GM12878 (cell line): ENCODE measurements at regions not wholly inside any gene's neighbourhood (a gene's known extent, or its start where the extent isn't known, plus 50 kb on each side); places are given as distances from the start of the nearest gene placed in this dataset.

Source experiments
- ATAC-seq: fragments of 200-7000 bp; cut with Tn5 transposase; 3 replicates; pipeline ENCODE4 v1.9.1; 2020; ENCODE audit warnings: mild to moderate bottlenecking, moderate library complexity
- BruUV-seq: library from RNA; stranded (reverse); fragments of 400-500 nt; replicated peaks from 2 replicates; lab custom pipeline; 2021; lab: Mats Ljungman, UMichigan
- CTCF ChIA-PET: fragments of 300-600 bp; sonication (Branson Sonifier 250); formaldehyde crosslinking; extraction: SDS; loops from one replicate; lab custom pipeline; 2021; ENCODE audit warnings: inconsistent platforms; lab: Yijun Ruan, JAX
- POLR2A ChIA-PET: fragments of 350-600 bp; formaldehyde crosslinking; extraction: SDS; loops from one replicate; lab custom pipeline; 2021; ENCODE audit warnings: inconsistent platforms; lab: Charles Lee
- RAD21 ChIA-PET: fragments of 300-600 bp; sonication (Branson Sonifier 250); formaldehyde crosslinking; loops from one replicate; lab custom pipeline; 2023; ENCODE audit warnings: antibody characterized with exemption; ENCODE audit not compliant: unreplicated experiment; lab: Charles Lee
- SMC1A ChIA-PET: fragments of 300-600 bp; sonication (Branson Sonifier 250); formaldehyde crosslinking; loops from one replicate; lab custom pipeline; 2023; ENCODE audit not compliant: unreplicated experiment, uncharacterized antibody; lab: Charles Lee
- DNase-seq: peaks from one replicate; pipeline ENCODE4 v3.0.0-alpha.2; 2011; ENCODE audit warnings: low read depth, low spot score
- FAIRE-seq: peaks from 3 replicates; lab custom pipeline; 2011; peaks lifted over from hg19 to GRCh38; lab: Jason Lieb, UNC
- H2AFZ ChIP-seq: 2 replicates; pipeline ENCODE4 v1.6.0; 2011; ENCODE audit warnings: low read depth, low read length, control low read depth; ENCODE audit not compliant: control insufficient read depth
- H3K27ac ChIP-seq: 2 replicates; pipeline ENCODE4 v1.5.1; 2011; ENCODE audit warnings: control low read depth; ENCODE audit not compliant: control insufficient read depth, insufficient read depth
- H3K27me3 ChIP-seq, 2 experiments: replicated peaks in 1 of 2; 2 replicates each; pipeline versions ENCODE4 v1.6.0 to v1.6.1; 2011; ENCODE audit warnings: low read length in 1 of 2; ENCODE audit not compliant: control insufficient read depth in 2 of 2, insufficient read depth in 2 of 2
- H3K36me3 ChIP-seq, 2 experiments: 2 replicates each; pipeline ENCODE4 v1.5.1; 2011; ENCODE audit warnings: low read length in 1 of 2; ENCODE audit not compliant: control insufficient read depth in 2 of 2, insufficient read depth in 2 of 2
- H3K4me1 ChIP-seq: 2 replicates; pipeline ENCODE4 v1.6.1; 2011; ENCODE audit warnings: mild to moderate bottlenecking, low read length, moderate library complexity, mixed read lengths; ENCODE audit not compliant: control insufficient read depth, insufficient read depth
- H3K4me2 ChIP-seq: 2 replicates; pipeline ENCODE4 v1.6.0; 2011; ENCODE audit warnings: control low read depth; ENCODE audit not compliant: control insufficient read depth, insufficient read depth
- H3K4me3 ChIP-seq: fragments of 200-600 bp; sonication (generic); 2 replicates; pipeline ENCODE4 v1.5.1; 2016
- H3K79me2 ChIP-seq: 2 replicates; pipeline ENCODE4 v1.6.0; 2011; ENCODE audit warnings: low read length; ENCODE audit not compliant: control insufficient read depth, insufficient read depth
- H3K9ac ChIP-seq: 2 replicates; pipeline ENCODE4 v1.8.0; 2011; ENCODE audit warnings: low read length, control low read depth, mixed read lengths; ENCODE audit not compliant: control insufficient read depth, insufficient read depth
- H3K9me3 ChIP-seq: replicated peaks from 3 replicates; pipeline ENCODE4 v1.5.1; 2011; ENCODE audit warnings: mild to moderate bottlenecking, low read length; ENCODE audit not compliant: control insufficient read depth, insufficient read depth
- H4K20me1 ChIP-seq: 2 replicates; pipeline ENCODE4 v1.6.0; 2011; ENCODE audit not compliant: control insufficient read depth, insufficient read depth
- CREM ChIP-seq: IDR thresholded peaks from 2 replicates; pipeline ENCODE4 v1.6.1; 2014; ENCODE audit warnings: antibody characterized with exemption, low read depth
- ESRRA ChIP-seq: IDR thresholded peaks from 2 replicates; pipeline ENCODE4 v1.6.1; 2012; ENCODE audit warnings: mild to moderate bottlenecking, low read length, improper control_type of control experiment
- FOS ChIP-seq: IDR thresholded peaks from 3 replicates; pipeline ENCODE4 v1.6.1; 2011; ENCODE audit warnings: borderline replicate concordance; ENCODE audit not compliant: insufficient read length; ENCODE audit errors: extremely low read depth
- GABPA ChIP-seq: IDR thresholded peaks from 2 replicates; pipeline ENCODE4 v1.6.1; 2014; ENCODE audit warnings: antibody characterized with exemption, low read depth, mild to moderate bottlenecking, inconsistent platforms
- IKZF2 ChIP-seq, 2 experiments: fragments of 450-650 bp; IDR thresholded peaks; 2 replicates each; pipeline ENCODE4 v1.6.1; 2017; ENCODE audit warnings: mild to moderate bottlenecking in 2 of 2, moderate library complexity in 2 of 2
- NFYB ChIP-seq: IDR thresholded peaks from 2 replicates; pipeline ENCODE4 v1.6.1; 2011; ENCODE audit warnings: low read depth, mild to moderate bottlenecking, low read length, improper control_type of control experiment, moderate library complexity; ENCODE audit not compliant: insufficient read depth
- NKRF ChIP-seq: fragments of 450-650 bp; conservative IDR thresholded peaks from 2 replicates; pipeline ENCODE4 v1.6.1; 2017; ENCODE audit warnings: mild to moderate bottlenecking, moderate library complexity
- RAD21 ChIP-seq: IDR thresholded peaks from 2 replicates; pipeline ENCODE4 v1.6.1; 2011; ENCODE audit warnings: mild to moderate bottlenecking, low read depth, low read length, moderate library complexity; ENCODE audit not compliant: insufficient read depth
- TCF12 ChIP-seq: IDR thresholded peaks from 2 replicates; pipeline ENCODE4 v1.6.1; 2011; ENCODE audit warnings: low read depth, mild to moderate bottlenecking, low read length
- ZNF207 ChIP-seq: fragments of 450-650 bp; IDR thresholded peaks from 2 replicates; pipeline ENCODE4 v1.6.1; 2014; ENCODE audit warnings: antibody characterized with exemption, mild to moderate bottlenecking, borderline replicate concordance
- ZNF592 ChIP-seq: fragments of 450-650 bp; IDR thresholded peaks from 2 replicates; pipeline ENCODE4 v1.6.1; 2017; ENCODE audit warnings: mild to moderate bottlenecking, moderate library complexity
- whole genome bisulfite sequencing: methylation state at CpG from one replicate; pipeline ENCODE4 v1.1.6; 2016; ENCODE audit warnings: low lambda C conversion rate; ENCODE audit not compliant: insufficient replicate concordance, insufficient coverage; ENCODE audit errors: missing lambda C conversion rate; 5-methylcytosine and 5-hydroxymethylcytosine counted together
- in situ Hi-C: fragments of 300-500 bp; cut with MboI; formaldehyde crosslinking; loops from 9 replicates; pipeline ENCODE4 v1.14.3; 2018; ENCODE audit warnings: mixed read lengths
- intact Hi-C: fragments of 100-400 bp; cut with micrococcal nuclease; formaldehyde crosslinking; loops from one replicate; pipeline ENCODE4 v1.14.2; 2022; ENCODE audit not compliant: unreplicated experiment
- TF ChIP-seq, protein P1 (sequence below): IDR thresholded peaks from 2 replicates; pipeline ENCODE4 v1.6.1; 2011; ENCODE audit warnings: borderline replicate concordance, low read depth, mild to moderate bottlenecking, moderate library complexity, mixed read lengths, low read length; ENCODE audit not compliant: insufficient read depth; ENCODE audit errors: extremely low read length
- TF ChIP-seq, protein P2 (sequence below): fragments of 450-650 bp; IDR thresholded peaks from 2 replicates; pipeline ENCODE4 v1.6.1; 2016; ENCODE audit warnings: mild to moderate bottlenecking

DNA sequence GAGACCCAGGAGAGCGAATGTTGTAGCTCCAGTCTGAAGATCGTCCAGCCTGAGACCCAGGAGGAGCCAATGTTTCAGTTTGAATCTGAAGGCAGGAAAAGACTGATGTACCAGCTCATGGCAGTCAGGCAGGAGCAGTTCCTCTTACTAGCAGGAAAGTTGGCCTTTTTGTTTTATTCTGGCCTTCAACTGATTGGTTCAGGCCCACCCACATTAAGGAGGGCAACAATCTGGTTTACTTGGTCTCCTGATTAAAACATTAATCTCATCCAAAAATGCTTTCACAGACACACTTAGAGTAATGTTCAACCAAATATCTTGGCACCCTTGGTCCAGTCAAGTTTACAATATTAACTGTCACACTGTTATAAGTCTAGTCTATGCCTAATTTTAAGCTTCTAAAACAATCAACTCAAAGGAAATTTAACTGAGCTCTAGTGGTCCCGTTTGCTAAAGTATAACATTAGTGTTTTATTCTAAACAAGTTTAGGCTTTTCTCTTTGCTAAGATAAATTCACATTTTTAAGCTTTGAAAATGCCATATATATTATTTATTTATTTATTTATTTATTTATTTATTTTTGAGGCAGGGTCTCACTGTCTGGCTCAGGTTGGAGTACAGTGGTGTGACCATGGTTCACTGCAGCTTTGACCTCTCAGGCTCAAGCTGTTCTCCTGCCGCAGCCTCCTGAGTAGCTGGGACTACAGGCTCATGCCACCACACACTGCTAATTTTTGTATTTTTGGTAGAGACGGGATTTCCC is 275.5 kb upstream of the SLC35B3 start:
- intact Hi-C loops (no loop called here), in situ Hi-C loops (no loop called here)
- SMC1A ChIA-PET: interaction anchor here (0.6 to 1.0 kb wide), 2 partner anchors 21 to 476 kb away, joined by 3 read pairs; no protein-coding TSS in a partner anchor
- Histone ChIP-seq H3K4me1 (no peaks in the 10 kb centered on the region), H3K4me3 (no peak overlapping the region), H2AFZ (no peak overlapping the region), H3K27ac (no peak overlapping the region), H3K4me2 (no peak overlapping the region), H3K9ac (no peak overlapping the region), H3K79me2 (no peaks in the 10 kb centered on the region), H4K20me1 (no peaks in the 10 kb centered on the region), H3K27me3 (no peaks in the 10 kb centered on the region), H3K36me3 (no peaks in the 10 kb centered on the region), H3K9me3 (no peaks in the 10 kb centered on the region)
- POLR2A ChIA-PET: no interaction called here
- RAD21 ChIA-PET: interaction anchor here (0.5 kb wide), 1 partner anchor 1718 kb away, joined by 3 read pairs; no protein-coding TSS in a partner anchor
- FAIRE-seq (no peak), ATAC-seq (no peak), DNase-seq (no peak)
- CTCF ChIA-PET: no interaction called here
- TF ChIP-seq GABPA (no peak), ZNF592 (no peak), ESRRA (no peak), IKZF2 (IDR thresholded peaks at IDR 0.05) (no peak), NFYB (no peak), RAD21 (no peak), NKRF (no peak), FOS (no peak), TCF12 (no peak), ZNF207 (no peak), CREM (no peak)
- TF ChIP-seq, protein P1, sequence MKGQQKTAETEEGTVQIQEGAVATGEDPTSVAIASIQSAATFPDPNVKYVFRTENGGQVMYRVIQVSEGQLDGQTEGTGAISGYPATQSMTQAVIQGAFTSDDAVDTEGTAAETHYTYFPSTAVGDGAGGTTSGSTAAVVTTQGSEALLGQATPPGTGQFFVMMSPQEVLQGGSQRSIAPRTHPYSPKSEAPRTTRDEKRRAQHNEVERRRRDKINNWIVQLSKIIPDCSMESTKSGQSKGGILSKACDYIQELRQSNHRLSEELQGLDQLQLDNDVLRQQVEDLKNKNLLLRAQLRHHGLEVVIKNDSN: no peak
- TF ChIP-seq, protein P2, sequence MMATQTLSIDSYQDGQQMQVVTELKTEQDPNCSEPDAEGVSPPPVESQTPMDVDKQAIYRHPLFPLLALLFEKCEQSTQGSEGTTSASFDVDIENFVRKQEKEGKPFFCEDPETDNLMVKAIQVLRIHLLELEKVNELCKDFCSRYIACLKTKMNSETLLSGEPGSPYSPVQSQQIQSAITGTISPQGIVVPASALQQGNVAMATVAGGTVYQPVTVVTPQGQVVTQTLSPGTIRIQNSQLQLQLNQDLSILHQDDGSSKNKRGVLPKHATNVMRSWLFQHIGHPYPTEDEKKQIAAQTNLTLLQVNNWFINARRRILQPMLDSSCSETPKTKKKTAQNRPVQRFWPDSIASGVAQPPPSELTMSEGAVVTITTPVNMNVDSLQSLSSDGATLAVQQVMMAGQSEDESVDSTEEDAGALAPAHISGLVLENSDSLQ: no peak
- WGBS: 9% methylated on average over 5 of the region's 5 CpGs
- BruUV-seq: no TSS peak
